ENCODE measurements at regions not wholly inside any gene's neighbourhood (a gene's known extent, or its start where the extent isn't known, plus 50 kb on each side); places are given as distances from the start of the nearest gene placed in this dataset.

- TF ChIP-seq CTCF (IDR thresholded peaks at IDR 0.05; ENCODE audit: control extremely low read depth in 1 of 3, insufficient read depth in 1 of 3, low read depth in 1 of 3, low read length in 3 of 3) (no peak), RFX5 (IDR thresholded peaks at IDR 0.05; ENCODE audit: borderline replicate concordance, low read depth, low read length) (no peak), EP300 (IDR thresholded peaks at IDR 0.05; ENCODE audit: borderline replicate concordance in 1 of 2, low read depth in 2 of 2, low read length in 2 of 2) (no peak), GABPA (IDR thresholded peaks at IDR 0.05; ENCODE audit: borderline replicate concordance, insufficient read depth, low read length) (no peak), HDAC2 (IDR thresholded peaks at IDR 0.05; ENCODE audit: borderline replicate concordance in 1 of 2, low read depth in 2 of 2, low read length in 2 of 2) (no peak), SRF (IDR thresholded peaks at IDR 0.05; ENCODE audit: low read depth, low read length) (no peak)
Observed at GRCh38 chr4:164482758-164483157, 271.2 kb upstream of the SMIM31 start.

All from H1 (cell line).